HK-2 (cell line): ENCODE measurements at regions not wholly inside any gene's neighbourhood (a gene's known extent, or its start where the extent isn't known, plus 50 kb on each side); places are given as distances from the start of the nearest gene placed in this dataset.
"Not testable (repeated sequence)": the region's sequence is repeated elsewhere in the genome, so short reads cannot be mapped to it uniquely, and the experiment has no call there.

ENCODE experiments used
- DNase-seq: peaks from one replicate; pipeline ENCODE4 v3.0.0-alpha.2; 2018; ENCODE audit not compliant: unreplicated experiment

DNA sequence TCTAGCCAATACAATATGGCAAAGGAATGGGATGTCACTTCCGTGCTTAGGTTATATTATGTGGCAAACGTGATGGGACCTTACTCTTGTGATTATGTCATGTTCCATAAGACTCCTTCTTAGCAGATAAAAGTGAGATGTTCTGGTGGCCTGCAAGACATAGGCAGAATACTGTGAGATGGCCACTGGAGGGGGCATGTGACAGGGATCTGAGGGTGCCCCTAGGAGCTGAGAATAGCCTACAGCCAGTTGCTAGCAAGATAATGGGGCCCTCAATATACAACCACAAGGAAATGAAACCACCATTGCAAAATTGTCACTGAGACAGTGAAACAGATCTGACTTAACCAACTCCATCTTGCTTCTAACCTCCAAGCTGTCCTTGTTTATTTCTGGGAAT is 151.4 kb upstream of the SSTR1 start:
- no peak for DNase-seq

DNA sequence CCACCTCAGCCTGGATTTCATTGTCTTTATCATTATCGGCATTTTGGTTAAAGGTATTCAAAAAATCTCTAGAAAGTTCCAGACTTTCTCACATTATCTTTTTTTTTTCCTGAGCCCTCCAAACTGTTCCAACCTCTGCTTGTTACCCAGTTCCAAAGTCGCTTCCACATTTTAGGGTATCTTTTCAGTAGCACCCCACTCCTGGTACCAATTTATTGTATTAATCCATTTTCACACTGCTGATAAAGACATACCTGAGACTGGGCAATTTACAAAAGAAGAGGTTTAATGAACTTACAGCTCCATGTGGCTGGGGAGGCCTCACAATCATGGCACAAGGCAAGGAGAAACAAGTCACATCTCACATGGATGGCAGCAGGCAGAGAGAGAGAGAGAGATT is 145.5 kb upstream of the SSTR1 start:
- DNase-seq = not testable (repeated sequence)

- no peak for DNase-seq
These were observed 143.9 kb upstream of the SSTR1 start for GRCh38 chr14:38063711-38064320.

DNA sequence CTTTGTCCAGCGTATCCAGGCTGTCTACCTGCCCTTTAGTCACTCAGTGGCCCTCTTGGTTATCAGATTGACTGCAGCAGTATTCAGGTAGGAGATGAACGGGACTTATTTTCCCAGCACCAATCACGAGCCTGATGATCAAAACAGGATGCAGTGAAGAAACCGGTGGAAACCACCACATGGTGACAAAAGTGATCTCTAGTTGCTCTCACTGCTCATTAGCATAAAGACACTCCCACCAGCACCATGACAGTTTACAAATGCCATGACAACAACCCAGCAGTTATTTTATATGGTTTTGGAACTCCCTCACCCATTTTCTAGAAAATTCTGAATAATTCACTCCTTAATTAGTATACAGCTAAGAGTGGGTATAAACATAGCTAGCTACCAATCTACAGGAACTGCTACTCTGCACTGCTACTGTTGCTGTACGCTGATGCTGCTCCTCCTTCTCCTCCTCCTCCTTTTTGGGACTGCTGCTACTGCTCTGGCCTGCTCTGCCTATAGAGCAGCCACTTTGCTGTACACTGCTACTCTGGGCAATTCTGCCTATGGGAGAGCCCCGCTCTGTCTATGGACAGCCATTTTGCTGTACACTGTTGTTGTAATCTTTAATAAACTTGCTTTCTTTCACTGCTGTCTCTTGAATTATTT is 142.5 kb upstream of the SSTR1 start:
- no peak for DNase-seq

DNA sequence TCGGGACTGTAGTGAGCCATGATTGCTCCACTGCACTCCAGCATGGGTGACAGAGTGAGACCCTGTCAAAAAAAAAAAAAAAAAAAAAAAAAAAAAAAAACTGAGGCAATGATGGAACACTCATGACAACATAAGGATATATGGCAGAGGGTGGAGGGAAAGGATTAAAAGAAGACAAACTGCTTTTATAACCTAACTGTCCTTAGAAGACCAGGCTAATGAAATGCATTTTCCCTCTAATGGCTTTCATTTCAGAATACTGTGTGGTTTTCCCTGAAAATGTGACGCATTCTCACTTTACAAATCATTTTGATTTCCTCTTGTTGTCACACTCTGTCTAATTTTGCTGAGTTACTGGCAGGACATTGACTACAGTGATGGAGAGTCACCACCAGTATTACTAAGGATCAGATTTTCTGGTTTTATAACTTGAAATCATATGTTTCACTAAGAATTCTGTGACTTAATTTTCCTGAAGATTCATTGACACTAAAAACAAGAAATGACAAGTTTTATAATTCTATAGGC is 137.6 kb upstream of the SSTR1 start:
- no peak for DNase-seq

DNA sequence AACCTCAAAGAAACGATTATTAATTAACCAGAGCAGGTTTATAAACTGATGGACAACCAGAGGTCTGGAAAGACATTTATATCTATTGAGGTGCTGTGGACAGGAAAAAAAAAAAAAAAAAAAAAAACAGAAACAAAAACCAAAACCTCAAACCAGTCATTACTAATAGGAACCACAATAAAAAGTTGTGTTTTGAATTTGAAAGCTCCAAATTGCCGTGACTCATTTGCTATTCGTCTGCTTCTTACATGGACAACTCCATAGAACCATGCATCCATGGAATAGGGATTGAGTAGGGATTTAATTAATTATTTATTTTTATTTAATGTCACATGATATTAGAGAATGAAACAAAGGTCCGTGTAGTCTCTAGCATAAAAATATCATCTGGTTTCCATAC is 134.1 kb upstream of the SSTR1 start:
- DNase-seq = no peak

DNA sequence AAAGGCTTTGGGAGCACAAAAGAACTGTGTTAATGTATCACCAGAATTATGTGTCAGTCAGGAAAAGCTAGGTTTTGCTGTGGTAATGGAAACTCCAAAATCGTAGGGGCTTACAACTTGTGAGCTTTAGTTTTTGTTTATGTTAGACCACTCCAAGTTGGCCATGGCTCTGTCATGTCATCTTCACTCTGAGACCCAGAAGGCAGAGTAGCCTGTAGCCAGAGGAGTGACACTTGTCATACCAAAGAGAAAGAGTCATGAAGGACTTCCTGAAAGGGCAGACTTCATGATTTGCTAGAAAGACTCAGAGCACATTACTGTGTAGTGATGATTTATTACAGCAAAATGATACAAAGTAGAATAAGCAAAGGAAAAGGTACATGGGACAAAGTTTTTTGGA is 133.6 kb upstream of the SSTR1 start:
- no peak for DNase-seq

- no peak for DNase-seq
These were observed 132.9 kb upstream of the SSTR1 start for GRCh38 chr14:38074754-38075153.

- DNase-seq = no peak
These were observed 129.3 kb upstream of the SSTR1 start for GRCh38 chr14:38078393-38078792.

- DNase-seq = no peak
These were observed 128.4 kb upstream of the SSTR1 start for GRCh38 chr14:38079268-38079667.

- DNase-seq = no peak
These were observed 127.8 kb upstream of the SSTR1 start for GRCh38 chr14:38079886-38080285.

- DNase-seq = no peak
These were observed 127.0 kb upstream of the SSTR1 start for GRCh38 chr14:38080696-38081095.

DNA sequence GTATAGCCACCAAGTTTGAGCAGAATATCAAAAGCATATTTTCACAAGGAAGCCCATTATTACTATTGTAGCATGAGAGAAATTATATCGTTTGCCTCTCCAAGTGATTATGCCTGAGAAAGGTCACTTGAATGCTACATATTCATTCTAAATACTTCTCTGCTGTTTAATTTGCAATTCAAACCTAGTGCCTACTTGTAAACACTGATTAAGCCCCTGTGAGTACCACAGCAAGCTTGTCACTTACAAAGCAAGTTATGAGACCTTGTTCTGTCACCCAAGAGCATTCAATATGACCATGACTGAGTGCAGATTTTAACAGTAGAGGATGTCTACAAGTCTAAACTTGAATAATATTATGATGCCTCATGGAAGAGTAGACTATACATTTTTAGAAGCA is 124.7 kb upstream of the SSTR1 start:
- no peak for DNase-seq

GRCh38 chr14:38089123-38089522 is 118.6 kb upstream of the SSTR1 start:
- no peak for DNase-seq

DNA sequence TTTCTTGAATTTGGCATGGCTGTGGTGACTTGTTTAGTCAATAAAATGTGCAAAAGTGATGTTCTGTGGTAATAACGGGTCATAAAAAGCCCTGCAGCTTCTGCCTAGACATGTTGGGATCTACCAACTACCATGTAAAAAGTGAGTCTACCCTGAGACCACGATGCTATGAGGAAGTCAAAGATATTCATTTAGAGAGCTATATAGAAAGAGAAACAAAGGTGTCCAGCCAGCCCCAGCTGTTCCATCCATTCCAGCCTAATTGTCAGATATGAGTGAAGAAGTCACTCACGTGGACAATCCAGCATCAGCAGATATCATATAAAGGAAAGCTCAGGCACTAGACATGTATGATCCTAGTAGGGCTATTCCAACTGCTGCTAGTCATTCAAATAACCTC is 117.2 kb upstream of the SSTR1 start:
- no peak for DNase-seq

DNA sequence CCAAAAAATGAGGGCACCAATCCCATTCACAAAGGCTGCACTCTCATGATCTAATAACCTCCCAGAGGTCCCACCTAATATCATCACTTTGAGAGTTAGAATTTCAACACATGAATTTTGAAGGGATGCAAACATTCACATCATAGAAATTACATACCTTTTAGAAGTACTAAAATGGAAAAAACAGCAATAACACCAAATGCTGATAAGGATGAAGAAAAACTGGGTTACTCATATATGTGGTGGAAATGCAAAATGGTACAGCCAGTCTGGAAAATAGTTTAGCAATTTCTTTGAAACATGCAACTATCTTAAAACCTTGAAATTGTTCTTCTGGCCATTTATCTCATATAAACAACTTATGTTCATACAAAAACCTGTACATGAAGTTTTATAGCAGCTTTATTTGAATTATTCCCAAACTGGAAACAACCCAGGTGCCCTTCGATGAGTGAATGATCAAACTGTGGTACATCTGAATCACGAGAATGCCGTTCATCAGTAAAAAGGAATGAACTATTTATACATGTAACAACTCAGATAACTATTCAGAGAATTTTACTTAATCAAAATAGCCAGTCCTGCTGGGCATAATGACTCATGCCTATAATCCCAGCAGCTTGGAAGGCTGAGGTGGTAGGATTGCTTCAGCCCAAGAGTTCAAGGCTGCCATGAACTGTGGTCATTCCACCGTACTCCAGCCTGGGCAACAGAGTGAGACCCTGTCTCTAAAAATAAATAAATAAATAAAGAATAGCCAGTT is 109.4 kb upstream of the SSTR1 start:
- DNase-seq = no peak

- DNase-seq = no peak
These were observed 106.0 kb upstream of the SSTR1 start for GRCh38 chr14:38101679-38102078.

DNA sequence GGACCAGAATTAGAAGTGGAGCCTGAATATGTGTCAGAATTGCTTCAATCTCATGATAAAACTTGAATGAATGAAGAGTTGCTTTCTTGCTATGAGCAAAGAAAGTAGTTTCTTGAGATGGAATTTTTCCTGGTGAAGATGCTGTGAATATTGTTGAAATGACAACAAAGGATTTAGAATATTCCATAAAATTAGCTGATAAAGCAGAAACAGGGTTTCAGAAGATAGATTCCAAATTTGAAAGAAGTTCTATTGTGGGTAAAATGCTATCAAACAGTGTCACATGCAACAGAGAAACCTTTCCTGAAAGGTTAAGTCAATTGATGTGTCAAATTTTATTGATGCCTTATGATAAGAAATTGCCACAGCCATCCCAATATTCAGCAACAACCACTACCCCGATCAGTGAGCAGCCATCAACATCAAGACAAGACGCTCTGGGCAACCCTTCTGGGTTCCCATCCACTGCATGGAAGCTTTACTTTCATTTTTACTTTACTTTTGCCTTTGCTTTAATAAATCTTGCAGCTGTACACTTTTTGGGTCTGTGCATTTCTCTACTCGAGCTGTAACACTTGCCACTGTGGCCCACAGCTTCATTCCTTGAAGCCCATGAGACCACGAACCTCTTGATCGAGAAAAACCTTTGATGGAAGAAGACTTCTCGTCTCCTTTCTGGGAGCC is 104.0 kb upstream of the SSTR1 start:
- no peak for DNase-seq

GRCh38 chr14:38105106-38105702 is 102.5 kb upstream of the SSTR1 start:
- no peak for DNase-seq

- no peak for DNase-seq
These were observed 100.5 kb upstream of the SSTR1 start for GRCh38 chr14:38107216-38107631.

- DNase-seq = no peak
These were observed 99.0 kb upstream of the SSTR1 start for GRCh38 chr14:38108681-38109080.

GRCh38 chr14:38110258-38110657 is 97.4 kb upstream of the SSTR1 start:
- no peak for DNase-seq
